HepG2 (cell line): ENCODE measurements at regions not wholly inside any gene's neighbourhood (a gene's known extent, or its start where the extent isn't known, plus 50 kb on each side); places are given as distances from the start of the nearest gene placed in this dataset.
A peak's percentile ranks its signal among the peaks of the same experiment; 100 is the strongest.

Source experiments
- ARNTL ChIP-seq: sonication (generic); formaldehyde crosslinking; IDR thresholded peaks from 2 replicates; pipeline ENCODE4 v1.4.0; 2020; ENCODE audit warnings: mild to moderate bottlenecking, missing genetic modification reagents
- CBFB ChIP-seq: sonication (generic); formaldehyde crosslinking; IDR thresholded peaks from 2 replicates; pipeline ENCODE4 v1.4.0; 2020; ENCODE audit warnings: missing genetic modification reagents
- ERF ChIP-seq: IDR thresholded peaks from 2 replicates; pipeline ENCODE4 v1.6.1; 2018; ENCODE audit warnings: missing biosample characterization, missing genetic modification reagents
- FOSL2 ChIP-seq: sonication (generic); formaldehyde crosslinking; IDR thresholded peaks from 2 replicates; pipeline ENCODE4 v1.4.0; 2020; ENCODE audit warnings: missing genetic modification reagents
- PHF20 ChIP-seq: sonication (generic); formaldehyde crosslinking; IDR thresholded peaks from 2 replicates; pipeline ENCODE4 v1.5.0; 2020; ENCODE audit warnings: mild to moderate bottlenecking, missing genetic modification reagents
- PTBP1 ChIP-seq: fragments of 200-400 bp; formaldehyde crosslinking; IDR thresholded peaks from 2 replicates; pipeline ENCODE4 v1.6.1; 2018; ENCODE audit warnings: low read length, low read depth; ENCODE audit not compliant: poor library complexity, severe bottlenecking
- THYN1 ChIP-seq: sonication (generic); formaldehyde crosslinking; IDR thresholded peaks from 2 replicates; pipeline ENCODE4 v1.8.1; 2023; ENCODE audit warnings: low read depth, mild to moderate bottlenecking, moderate library complexity, missing genetic modification reagents, borderline replicate concordance
- ZMYM4 ChIP-seq: sonication (generic); formaldehyde crosslinking; IDR thresholded peaks from 2 replicates; pipeline ENCODE4 v1.8.1; 2023; ENCODE audit warnings: mild to moderate bottlenecking, missing genetic modification reagents
- ZNF567 ChIP-seq: sonication (generic); formaldehyde crosslinking; IDR thresholded peaks from 2 replicates; pipeline ENCODE4 v1.8.1; 2023; ENCODE audit warnings: mild to moderate bottlenecking, missing genetic modification reagents, borderline replicate concordance
- ZNF678 ChIP-seq: sonication (generic); formaldehyde crosslinking; IDR thresholded peaks from 2 replicates; pipeline ENCODE4 v1.4.0; 2020; ENCODE audit warnings: mild to moderate bottlenecking, missing genetic modification reagents
- ZNF737 ChIP-seq: sonication (generic); formaldehyde crosslinking; IDR thresholded peaks from 2 replicates; pipeline ENCODE4 v1.5.0; 2020; ENCODE audit warnings: missing genetic modification reagents, mild to moderate bottlenecking, borderline replicate concordance
- TF ChIP-seq, protein P1 (sequence below): IDR thresholded peaks from 2 replicates; pipeline ENCODE4 v1.6.1; 2016; ENCODE audit warnings: missing compliant biosample characterization, missing genetic modification reagents, borderline replicate concordance
- TF ChIP-seq, protein P2 (sequence below): sonication (generic); formaldehyde crosslinking; IDR thresholded peaks from 2 replicates; pipeline ENCODE4 v1.4.0; 2020; ENCODE audit warnings: missing genetic modification reagents
- TF ChIP-seq, protein P3 (sequence below): sonication (generic); formaldehyde crosslinking; IDR thresholded peaks from 2 replicates; pipeline ENCODE4 v1.9.0; 2021; ENCODE audit warnings: missing genetic modification reagents, borderline replicate concordance
- TF ChIP-seq, protein P4 (sequence below): sonication (generic); formaldehyde crosslinking; IDR thresholded peaks from 2 replicates; pipeline ENCODE4 v1.5.1; 2020; ENCODE audit warnings: missing genetic modification reagents, mild to moderate bottlenecking, borderline replicate concordance
- TF ChIP-seq, protein P5 (sequence below): sonication (generic); formaldehyde crosslinking; IDR thresholded peaks from 2 replicates; pipeline ENCODE4 v1.8.0; 2022; ENCODE audit warnings: mild to moderate bottlenecking, missing genetic modification reagents, borderline replicate concordance
- TF ChIP-seq, protein P6 (sequence below): sonication (generic); formaldehyde crosslinking; IDR thresholded peaks from 2 replicates; pipeline ENCODE4 v1.9.0; 2021; ENCODE audit warnings: missing genetic modification reagents, mild to moderate bottlenecking, borderline replicate concordance
- TF ChIP-seq, protein P7 (sequence below): IDR thresholded peaks from 2 replicates; pipeline ENCODE4 v1.6.1; 2018; ENCODE audit warnings: missing genetic modification reagents, mild to moderate bottlenecking, missing compliant biosample characterization

DNA sequence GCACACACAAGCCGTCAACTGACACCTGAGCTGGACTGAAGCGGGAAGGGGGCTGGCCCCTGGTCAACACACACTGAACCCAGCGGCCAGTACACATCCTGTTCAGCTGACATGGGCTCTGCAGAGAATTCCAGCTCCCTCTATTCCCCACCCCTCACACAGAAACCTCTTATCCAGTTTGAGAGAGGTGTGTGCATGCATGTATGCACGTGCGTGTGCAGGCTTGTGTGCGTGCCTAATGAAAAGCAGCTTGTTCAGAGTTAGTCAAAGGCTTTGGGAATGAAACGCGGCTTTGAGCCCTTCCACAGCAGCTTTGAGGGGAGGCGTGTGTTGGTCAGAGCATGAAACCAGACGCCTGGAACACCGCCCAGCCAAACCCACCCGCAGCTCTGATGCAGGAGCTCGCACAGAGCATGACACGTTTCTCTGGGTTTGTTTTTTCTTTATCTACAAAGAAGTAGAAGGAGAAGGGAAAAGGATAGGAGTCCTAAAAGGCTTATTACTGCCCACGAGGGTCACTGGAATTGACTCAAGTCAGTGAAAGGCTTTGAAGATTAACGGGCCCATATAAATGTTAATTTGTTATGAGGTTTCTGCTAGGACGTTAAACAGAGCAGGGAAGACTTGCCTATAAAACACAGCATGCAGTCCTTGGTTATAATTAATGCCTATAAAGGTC, 184.2 kb downstream of the ETS2 start (continued):
- TF ChIP-seq, protein P1, sequence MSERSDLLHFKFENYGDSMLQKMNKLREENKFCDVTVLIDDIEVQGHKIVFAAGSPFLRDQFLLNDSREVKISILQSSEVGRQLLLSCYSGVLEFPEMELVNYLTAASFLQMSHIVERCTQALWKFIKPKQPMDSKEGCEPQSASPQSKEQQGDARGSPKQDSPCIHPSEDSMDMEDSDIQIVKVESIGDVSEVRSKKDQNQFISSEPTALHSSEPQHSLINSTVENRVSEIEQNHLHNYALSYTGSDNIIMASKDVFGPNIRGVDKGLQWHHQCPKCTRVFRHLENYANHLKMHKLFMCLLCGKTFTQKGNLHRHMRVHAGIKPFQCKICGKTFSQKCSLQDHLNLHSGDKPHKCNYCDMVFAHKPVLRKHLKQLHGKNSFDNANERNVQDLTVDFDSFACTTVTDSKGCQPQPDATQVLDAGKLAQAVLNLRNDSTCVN (CRISPR knock-in tag): peak; percentile 52; the same call in 1 of the 2 replicates
- TF ChIP-seq, protein P2, sequence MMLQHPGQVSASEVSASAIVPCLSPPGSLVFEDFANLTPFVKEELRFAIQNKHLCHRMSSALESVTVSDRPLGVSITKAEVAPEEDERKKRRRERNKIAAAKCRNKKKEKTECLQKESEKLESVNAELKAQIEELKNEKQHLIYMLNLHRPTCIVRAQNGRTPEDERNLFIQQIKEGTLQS (CRISPR knock-in tag): peak; percentile 27; the same call in 1 of the 2 replicates
- TF ChIP-seq ZNF567 (CRISPR knock-in tag) (no peak), ZNF737 (CRISPR knock-in tag) (no peak), ARNTL (CRISPR knock-in tag) (peak; percentile 83), FOSL2 (CRISPR knock-in tag) (peak; percentile 36; the same call in 1 of the 2 replicates), THYN1 (CRISPR knock-in tag) (no peak), PHF20 (CRISPR knock-in tag) (peak; percentile 58), CBFB (no peak), ERF (peak; percentile 80; the same call in 1 of the 2 replicates), ZMYM4 (peak; percentile 71; the same call in 1 of the 2 replicates), PTBP1 (no peak), ZNF678 (CRISPR knock-in tag) (no peak)
- TF ChIP-seq, protein P3, sequence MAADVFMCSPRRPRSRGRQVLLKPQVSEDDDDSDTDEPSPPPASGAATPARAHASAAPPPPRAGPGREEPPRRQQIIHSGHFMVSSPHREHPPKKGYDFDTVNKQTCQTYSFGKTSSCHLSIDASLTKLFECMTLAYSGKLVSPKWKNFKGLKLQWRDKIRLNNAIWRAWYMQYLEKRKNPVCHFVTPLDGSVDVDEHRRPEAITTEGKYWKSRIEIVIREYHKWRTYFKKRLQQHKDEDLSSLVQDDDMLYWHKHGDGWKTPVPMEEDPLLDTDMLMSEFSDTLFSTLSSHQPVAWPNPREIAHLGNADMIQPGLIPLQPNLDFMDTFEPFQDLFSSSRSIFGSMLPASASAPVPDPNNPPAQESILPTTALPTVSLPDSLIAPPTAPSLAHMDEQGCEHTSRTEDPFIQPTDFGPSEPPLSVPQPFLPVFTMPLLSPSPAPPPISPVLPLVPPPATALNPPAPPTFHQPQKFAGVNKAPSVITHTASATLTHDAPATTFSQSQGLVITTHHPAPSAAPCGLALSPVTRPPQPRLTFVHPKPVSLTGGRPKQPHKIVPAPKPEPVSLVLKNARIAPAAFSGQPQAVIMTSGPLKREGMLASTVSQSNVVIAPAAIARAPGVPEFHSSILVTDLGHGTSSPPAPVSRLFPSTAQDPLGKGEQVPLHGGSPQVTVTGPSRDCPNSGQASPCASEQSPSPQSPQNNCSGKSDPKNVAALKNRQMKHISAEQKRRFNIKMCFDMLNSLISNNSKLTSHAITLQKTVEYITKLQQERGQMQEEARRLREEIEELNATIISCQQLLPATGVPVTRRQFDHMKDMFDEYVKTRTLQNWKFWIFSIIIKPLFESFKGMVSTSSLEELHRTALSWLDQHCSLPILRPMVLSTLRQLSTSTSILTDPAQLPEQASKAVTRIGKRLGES (CRISPR knock-in tag): no peak
- TF ChIP-seq, protein P4, sequence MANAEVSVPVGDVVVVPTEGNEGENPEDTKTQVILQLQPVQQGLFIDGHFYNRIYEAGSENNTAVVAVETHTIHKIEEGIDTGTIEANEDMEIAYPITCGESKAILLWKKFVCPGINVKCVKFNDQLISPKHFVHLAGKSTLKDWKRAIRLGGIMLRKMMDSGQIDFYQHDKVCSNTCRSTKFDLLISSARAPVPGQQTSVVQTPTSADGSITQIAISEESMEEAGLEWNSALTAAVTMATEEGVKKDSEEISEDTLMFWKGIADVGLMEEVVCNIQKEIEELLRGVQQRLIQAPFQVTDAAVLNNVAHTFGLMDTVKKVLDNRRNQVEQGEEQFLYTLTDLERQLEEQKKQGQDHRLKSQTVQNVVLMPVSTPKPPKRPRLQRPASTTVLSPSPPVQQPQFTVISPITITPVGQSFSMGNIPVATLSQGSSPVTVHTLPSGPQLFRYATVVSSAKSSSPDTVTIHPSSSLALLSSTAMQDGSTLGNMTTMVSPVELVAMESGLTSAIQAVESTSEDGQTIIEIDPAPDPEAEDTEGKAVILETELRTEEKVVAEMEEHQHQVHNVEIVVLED (CRISPR knock-in tag): peak; percentile 15; the same call in 1 of the 2 replicates
- TF ChIP-seq, protein P5, sequence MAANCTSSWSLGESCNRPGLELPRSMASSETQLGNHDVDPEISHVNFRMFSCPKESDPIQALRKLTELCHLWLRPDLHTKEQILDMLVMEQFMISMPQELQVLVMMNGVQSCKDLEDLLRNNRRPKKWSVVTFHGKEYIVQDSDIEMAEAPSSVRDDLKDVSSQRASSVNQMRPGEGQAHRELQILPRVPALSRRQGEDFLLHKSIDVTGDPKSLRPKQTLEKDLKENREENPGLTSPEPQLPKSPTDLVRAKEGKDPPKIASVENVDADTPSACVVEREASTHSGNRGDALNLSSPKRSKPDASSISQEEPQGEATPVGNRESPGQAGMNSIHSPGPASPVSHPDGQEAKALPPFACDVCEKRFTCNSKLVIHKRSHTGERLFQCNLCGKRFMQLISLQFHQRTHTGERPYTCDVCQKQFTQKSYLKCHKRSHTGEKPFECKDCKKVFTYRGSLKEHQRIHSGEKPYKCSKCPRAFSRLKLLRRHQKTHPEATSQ (CRISPR knock-in tag): peak; percentile 45; the same call in 1 of the 2 replicates
- TF ChIP-seq, protein P6, sequence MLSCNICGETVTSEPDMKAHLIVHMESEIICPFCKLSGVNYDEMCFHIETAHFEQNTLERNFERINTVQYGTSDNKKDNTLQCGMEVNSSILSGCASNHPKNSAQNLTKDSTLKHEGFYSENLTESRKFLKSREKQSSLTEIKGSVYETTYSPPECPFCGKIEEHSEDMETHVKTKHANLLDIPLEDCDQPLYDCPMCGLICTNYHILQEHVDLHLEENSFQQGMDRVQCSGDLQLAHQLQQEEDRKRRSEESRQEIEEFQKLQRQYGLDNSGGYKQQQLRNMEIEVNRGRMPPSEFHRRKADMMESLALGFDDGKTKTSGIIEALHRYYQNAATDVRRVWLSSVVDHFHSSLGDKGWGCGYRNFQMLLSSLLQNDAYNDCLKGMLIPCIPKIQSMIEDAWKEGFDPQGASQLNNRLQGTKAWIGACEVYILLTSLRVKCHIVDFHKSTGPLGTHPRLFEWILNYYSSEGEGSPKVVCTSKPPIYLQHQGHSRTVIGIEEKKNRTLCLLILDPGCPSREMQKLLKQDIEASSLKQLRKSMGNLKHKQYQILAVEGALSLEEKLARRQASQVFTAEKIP (CRISPR knock-in tag): no peak
- TF ChIP-seq, protein P7, sequence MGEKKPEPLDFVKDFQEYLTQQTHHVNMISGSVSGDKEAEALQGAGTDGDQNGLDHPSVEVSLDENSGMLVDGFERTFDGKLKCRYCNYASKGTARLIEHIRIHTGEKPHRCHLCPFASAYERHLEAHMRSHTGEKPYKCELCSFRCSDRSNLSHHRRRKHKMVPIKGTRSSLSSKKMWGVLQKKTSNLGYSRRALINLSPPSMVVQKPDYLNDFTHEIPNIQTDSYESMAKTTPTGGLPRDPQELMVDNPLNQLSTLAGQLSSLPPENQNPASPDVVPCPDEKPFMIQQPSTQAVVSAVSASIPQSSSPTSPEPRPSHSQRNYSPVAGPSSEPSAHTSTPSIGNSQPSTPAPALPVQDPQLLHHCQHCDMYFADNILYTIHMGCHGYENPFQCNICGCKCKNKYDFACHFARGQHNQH (CRISPR knock-in tag): peak; percentile 81; the same call in 1 of the 2 replicates
